ENCODE measurements at regions not wholly inside any gene's neighbourhood (a gene's known extent, or its start where the extent isn't known, plus 50 kb on each side); places are given as distances from the start of the nearest gene placed in this dataset.

GRCh38 chr17:74055508-74056160 is 147.8 kb upstream of the RPL38 start:
- no peak for DNase-seq (ENCODE audit: low read depth in 1 of 2, low spot score in 1 of 2)
- in situ Hi-C loops (cut with HindIII; ENCODE audit: low pct_unique_long_range_greater_than_20kb, low sequenced_read_pairs): no loop called here
- no peak for TF ChIP-seq JUND (IDR thresholded peaks at IDR 0.05; ENCODE audit: low read depth)

- DNase-seq (ENCODE audit: low read depth in 1 of 2, low spot score in 1 of 2): no peak
Observed at GRCh38 chr17:74059479-74060240, 143.8 kb upstream of the RPL38 start.

GRCh38 chr17:74061758-74062157 is 141.7 kb upstream of the RPL38 start:
- in situ Hi-C loops (cut with HindIII; ENCODE audit: low pct_unique_long_range_greater_than_20kb, low sequenced_read_pairs): no loop called here
- no peak for TF ChIP-seq JUND (IDR thresholded peaks at IDR 0.05; ENCODE audit: low read depth)
- no peak for DNase-seq (ENCODE audit: low read depth in 1 of 2, low spot score in 1 of 2)

More at GRCh38 chr17:74059479-74060240, 143.8 kb upstream of the RPL38 start:
- in situ Hi-C loops (cut with HindIII; ENCODE audit: low pct_unique_long_range_greater_than_20kb, low sequenced_read_pairs): no loop called here
- no peak for TF ChIP-seq JUND (IDR thresholded peaks at IDR 0.05; ENCODE audit: low read depth)

- DNase-seq (ENCODE audit: low read depth in 1 of 2, low spot score in 1 of 2): no peak
- in situ Hi-C loops (cut with HindIII; ENCODE audit: low pct_unique_long_range_greater_than_20kb, low sequenced_read_pairs): no loop called here
- no peak for TF ChIP-seq JUND (IDR thresholded peaks at IDR 0.05; ENCODE audit: low read depth)
Observed at GRCh38 chr17:74062234-74062633, 141.2 kb upstream of the RPL38 start.

GRCh38 chr17:74063439-74063838 is 140.0 kb upstream of the RPL38 start:
- in situ Hi-C loops (cut with HindIII; ENCODE audit: low pct_unique_long_range_greater_than_20kb, low sequenced_read_pairs): no loop called here
- no peak for TF ChIP-seq JUND (IDR thresholded peaks at IDR 0.05; ENCODE audit: low read depth)
- DNase-seq (ENCODE audit: low read depth in 1 of 2, low spot score in 1 of 2): no peak

DNA sequence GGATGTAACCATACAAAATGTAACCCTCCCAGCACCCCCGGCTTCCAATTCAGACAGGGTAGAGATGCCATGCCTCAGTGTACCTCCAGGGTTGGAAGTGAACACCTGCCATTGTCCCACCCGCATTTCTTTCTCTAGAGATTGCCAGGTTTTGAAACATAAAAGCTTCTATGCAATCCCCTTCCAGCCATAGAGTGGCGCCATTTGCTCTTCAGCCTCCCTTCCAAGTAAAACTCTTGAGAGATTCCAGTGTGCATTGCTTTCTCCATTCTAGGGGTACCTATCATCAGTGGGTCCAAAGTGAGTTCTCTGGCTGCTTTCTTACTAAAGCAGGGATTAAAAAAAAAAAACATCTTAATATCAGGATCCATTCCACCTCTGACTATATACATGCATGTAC is 133.1 kb upstream of the RPL38 start:
- no peak for TF ChIP-seq JUND (IDR thresholded peaks at IDR 0.05; ENCODE audit: low read depth)
- DNase-seq (ENCODE audit: low read depth in 1 of 2, low spot score in 1 of 2): no peak
- in situ Hi-C loops (cut with HindIII; ENCODE audit: low pct_unique_long_range_greater_than_20kb, low sequenced_read_pairs): no loop called here

DNA sequence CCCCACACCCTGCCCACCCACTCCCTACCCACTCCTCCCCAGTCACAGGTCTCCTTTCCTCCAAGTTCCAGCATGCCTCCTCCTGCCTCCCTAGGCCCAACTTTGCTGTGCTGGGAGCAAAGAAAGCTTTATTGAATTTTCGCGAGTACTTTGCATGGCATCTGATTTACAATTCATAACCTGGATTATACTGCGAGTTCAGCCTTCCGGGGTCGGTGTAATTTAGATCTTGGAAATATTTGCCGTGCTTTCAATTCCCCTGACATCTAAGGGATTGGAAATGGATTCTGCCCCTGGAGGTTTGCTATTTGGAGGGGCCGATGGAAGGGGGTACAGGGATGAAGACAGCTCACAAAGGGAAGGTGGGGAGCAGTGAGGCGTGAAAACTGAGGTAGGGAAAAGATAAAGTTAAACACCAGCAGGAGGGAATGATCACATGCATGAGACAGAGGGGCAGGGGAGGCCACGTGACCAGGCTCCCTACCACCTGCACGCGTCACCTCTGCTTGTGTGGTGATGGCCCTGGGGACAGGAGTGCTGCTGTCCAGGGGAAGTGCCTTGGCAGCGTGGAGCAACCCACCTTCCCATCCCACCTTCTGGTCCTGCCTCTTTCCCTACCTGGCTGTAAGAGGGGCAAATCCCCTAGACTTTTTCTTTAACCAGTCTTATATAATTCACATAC is 132.3 kb upstream of the RPL38 start:
- no peak for DNase-seq (ENCODE audit: low read depth in 1 of 2, low spot score in 1 of 2)
- in situ Hi-C loops (cut with HindIII; ENCODE audit: low pct_unique_long_range_greater_than_20kb, low sequenced_read_pairs): no loop called here
- no peak for TF ChIP-seq JUND (IDR thresholded peaks at IDR 0.05; ENCODE audit: low read depth)

GRCh38 chr17:74072340-74072739 is 131.1 kb upstream of the RPL38 start:
- in situ Hi-C loops (cut with HindIII; ENCODE audit: low pct_unique_long_range_greater_than_20kb, low sequenced_read_pairs): no loop called here
- no peak for DNase-seq (ENCODE audit: low read depth in 1 of 2, low spot score in 1 of 2)
- TF ChIP-seq JUND (IDR thresholded peaks at IDR 0.05; ENCODE audit: low read depth): no peak

DNA sequence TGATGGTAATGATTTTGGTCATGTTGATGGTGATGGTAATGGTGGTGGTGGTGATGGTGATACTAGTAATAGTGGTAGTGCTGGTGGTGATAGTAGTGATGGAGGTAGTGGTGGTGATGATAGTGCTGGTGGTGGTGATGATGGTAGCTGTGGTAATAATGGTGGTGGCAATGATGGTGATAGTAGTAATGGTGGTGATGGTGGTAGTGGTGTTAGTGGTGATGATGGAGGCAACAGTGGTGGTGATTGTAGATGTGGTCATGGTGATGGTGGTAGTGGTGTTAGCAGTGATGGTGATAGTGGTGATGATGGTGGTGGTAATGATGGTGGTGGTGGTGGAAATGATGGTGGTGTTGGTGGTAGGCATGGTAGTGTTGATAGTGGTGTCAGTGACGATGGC is 127.0 kb upstream of the RPL38 start:
- no peak for TF ChIP-seq JUND (IDR thresholded peaks at IDR 0.05; ENCODE audit: low read depth)
- in situ Hi-C loops (cut with HindIII; ENCODE audit: low pct_unique_long_range_greater_than_20kb, low sequenced_read_pairs): no loop called here
- no peak for DNase-seq (ENCODE audit: low read depth in 1 of 2, low spot score in 1 of 2)

- DNase-seq (ENCODE audit: low read depth in 1 of 2, low spot score in 1 of 2): no peak
- in situ Hi-C loops (cut with HindIII; ENCODE audit: low pct_unique_long_range_greater_than_20kb, low sequenced_read_pairs): no loop called here
- TF ChIP-seq JUND (IDR thresholded peaks at IDR 0.05; ENCODE audit: low read depth): no peak
Observed at GRCh38 chr17:74077231-74077630, 126.2 kb upstream of the RPL38 start.

DNA sequence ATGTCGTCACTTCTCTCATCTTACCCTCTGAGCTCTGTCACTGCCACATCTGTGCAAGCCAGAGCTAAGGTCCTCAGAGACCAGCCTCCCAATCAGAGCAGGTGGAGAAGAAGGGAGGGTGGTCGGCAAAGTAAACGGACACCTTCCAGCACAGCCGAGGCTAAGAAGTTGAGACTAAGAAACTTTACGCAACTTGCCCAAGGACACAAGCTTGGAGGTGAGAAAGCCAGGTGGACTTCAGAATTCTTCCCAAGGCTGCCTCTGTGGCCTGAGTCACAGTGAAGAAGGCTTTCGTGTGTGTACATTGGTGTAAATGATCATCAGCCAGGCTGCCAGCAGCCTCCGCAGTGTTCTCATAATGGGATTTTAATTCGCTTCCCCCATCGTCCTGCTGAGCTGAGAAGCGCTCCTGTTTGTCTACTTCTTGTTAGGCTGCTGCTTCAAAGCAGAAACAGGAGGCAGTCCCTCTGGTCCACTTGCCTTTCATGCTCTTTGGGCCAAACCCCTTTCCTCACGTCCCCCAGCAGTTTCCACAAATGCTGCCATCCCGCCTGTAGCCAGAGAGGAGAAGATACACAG is 125.0 kb upstream of the RPL38 start:
- TF ChIP-seq JUND (IDR thresholded peaks at IDR 0.05; ENCODE audit: low read depth): no peak
- in situ Hi-C loops (cut with HindIII; ENCODE audit: low pct_unique_long_range_greater_than_20kb, low sequenced_read_pairs): no loop called here
- DNase-seq (ENCODE audit: low read depth in 1 of 2, low spot score in 1 of 2): no peak

DNA sequence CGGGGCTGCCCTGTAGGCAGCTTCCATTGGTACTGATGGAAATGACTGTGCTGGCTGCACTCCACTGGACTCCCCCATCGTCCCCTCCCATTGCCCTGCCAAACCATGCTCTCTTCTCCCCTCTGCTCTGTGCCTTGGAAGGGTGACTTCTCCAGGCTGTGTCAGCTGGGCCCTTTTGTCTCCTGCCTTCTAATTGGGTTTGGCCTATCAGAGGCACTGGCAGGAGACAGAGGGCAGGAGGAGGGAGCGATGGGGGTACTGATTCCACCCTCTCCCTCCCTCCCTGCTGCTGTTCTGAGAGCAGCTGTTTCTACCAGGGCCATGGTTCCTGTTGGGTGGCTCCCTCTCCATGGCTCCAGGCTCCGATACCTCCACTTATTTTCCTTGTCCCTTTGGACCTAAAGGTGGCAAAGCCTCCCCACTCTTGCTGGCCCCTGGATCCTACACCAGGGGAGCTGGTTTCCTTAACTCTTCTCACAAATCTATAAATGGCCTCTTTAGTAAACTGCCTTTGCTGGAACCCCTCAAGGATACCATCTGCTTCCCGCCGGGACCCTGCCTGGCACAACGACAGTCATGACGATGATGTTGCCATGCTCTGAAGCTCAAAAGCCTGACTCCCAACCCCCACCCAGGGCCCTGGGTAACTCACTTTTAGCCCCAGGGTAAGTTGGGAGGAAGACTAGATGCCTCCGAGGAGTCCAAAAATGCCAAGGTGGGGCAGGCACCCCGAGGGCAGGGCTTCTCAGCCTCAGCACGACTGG is 123.8 kb upstream of the RPL38 start:
- no peak for TF ChIP-seq JUND (IDR thresholded peaks at IDR 0.05; ENCODE audit: low read depth)
- in situ Hi-C loops (cut with HindIII; ENCODE audit: low pct_unique_long_range_greater_than_20kb, low sequenced_read_pairs): no loop called here
- no peak for DNase-seq (ENCODE audit: low read depth in 1 of 2, low spot score in 1 of 2)

All from T47D (cell line).